Gastrocnemius medialis (tissue), 4 donors: ENCODE measurements at regions not wholly inside any gene's neighbourhood (a gene's known extent, or its start where the extent isn't known, plus 50 kb on each side); places are given as distances from the start of the nearest gene placed in this dataset.

Experiments
- ATAC-seq, 2 donors: fragments of 150-250 bp; one replicate each; pipeline ENCODE4 v1.9.1; 2016
- DNase-seq, 2 donors: peaks; one replicate each; pipeline ENCODE4 v3.0.0-alpha.2; 2019
- H3K27ac ChIP-seq, 4 donors: fragments of 200-600 bp; sonication (generic); 1 replicate in 1 of 4; 2 replicates in 3 of 4; pipeline ENCODE4 v1.5.1; 2016 to 2018; ENCODE audit warnings: mild to moderate bottlenecking in 2 of 4, moderate library complexity in 1 of 4
- H3K27me3 ChIP-seq, 3 donors: fragments of 200-600 bp; sonication (generic) in 2 of 3; 1 replicate in 1 of 3; 2 replicates in 2 of 3; pipeline versions ENCODE4 v1.5.1 to v1.6.0; 2016 to 2019; ENCODE audit warnings: mild to moderate bottlenecking in 1 of 3, moderate library complexity in 1 of 3
- H3K36me3 ChIP-seq, 2 donors: fragments of 200-600 bp; sonication (generic) in 1 of 2; one replicate each; pipeline ENCODE4 v1.5.1; 2017 to 2018
- H3K4me1 ChIP-seq, 2 donors: fragments of 200-600 bp; sonication (generic) in 1 of 2; one replicate each; pipeline ENCODE4 v1.5.1; 2016 to 2017; ENCODE audit warnings: mild to moderate bottlenecking in 2 of 2
- H3K4me3 ChIP-seq, 4 donors: fragments of 200-600 bp; sonication (generic) in 3 of 4; 1 replicate in 1 of 4; 2 replicates in 3 of 4; pipeline ENCODE4 v1.5.1; 2016 to 2019; ENCODE audit warnings: mild to moderate bottlenecking in 2 of 4
- H3K9me3 ChIP-seq, 3 donors: fragments of 200-600 bp; sonication (generic) in 2 of 3; 1 replicate in 1 of 3; 2 replicates in 2 of 3; pipeline ENCODE4 v1.5.1; 2016 to 2019
- POLR2A ChIP-seq, 2 donors: fragments of 450-650 bp; IDR thresholded peaks; one replicate each; pipeline ENCODE4 v1.6.1; 2017; ENCODE audit warnings: antibody characterized with exemption in 2 of 2, mild to moderate bottlenecking in 2 of 2, moderate library complexity in 2 of 2
- in situ Hi-C, 4 donors: fragments of 200-750 bp; cut with MboI; loops; one replicate each; pipeline versions ENCODE4 v1.15.0 to v1.8.0; 2017; ENCODE audit warnings: low sequenced_read_pairs in 4 of 4
- intact Hi-C: fragments of 100-400 bp; cut with DNase I; formaldehyde crosslinking; loops from one replicate; pipeline ENCODE4 v1.15.1; 2023; ENCODE audit warnings: low total_unique reads
- TF ChIP-seq, protein P1 (sequence below), 5 experiments: fragments of 450-650 bp in 3 of 5; fragments of 200-600 bp in 2 of 5; sonication (generic) in 2 of 5; IDR thresholded peaks in 4 of 5; conservative IDR thresholded peaks in 1 of 5; 1 replicate in 4 of 5; 2 replicates in 1 of 5; pipeline ENCODE4 v1.5.1; 2016 to 2019; ENCODE audit warnings: antibody characterized with exemption in 5 of 5, mild to moderate bottlenecking in 3 of 5, moderate library complexity in 3 of 5

DNA sequence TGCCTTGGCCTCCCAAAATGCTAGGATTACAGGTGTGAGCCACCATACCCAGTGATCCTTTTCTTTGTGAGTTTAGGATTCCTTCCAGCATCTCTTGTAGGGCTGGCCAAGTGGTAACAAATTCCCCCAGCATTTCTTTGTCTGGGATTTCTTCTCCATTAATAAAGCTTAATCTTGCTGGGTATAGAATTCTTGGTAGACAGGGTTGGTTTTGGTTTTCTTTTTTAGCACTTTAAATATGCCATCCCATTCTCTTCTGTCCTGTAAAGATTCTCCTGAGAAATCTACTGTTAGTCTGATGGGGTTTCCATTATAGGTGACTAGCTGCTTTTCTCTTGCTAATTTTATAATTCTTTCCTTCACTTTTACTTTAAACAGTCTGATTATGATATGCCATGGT lies 173.0 kb upstream of the TOM1L1 start:
- in situ Hi-C loops, result no loop called here

DNA sequence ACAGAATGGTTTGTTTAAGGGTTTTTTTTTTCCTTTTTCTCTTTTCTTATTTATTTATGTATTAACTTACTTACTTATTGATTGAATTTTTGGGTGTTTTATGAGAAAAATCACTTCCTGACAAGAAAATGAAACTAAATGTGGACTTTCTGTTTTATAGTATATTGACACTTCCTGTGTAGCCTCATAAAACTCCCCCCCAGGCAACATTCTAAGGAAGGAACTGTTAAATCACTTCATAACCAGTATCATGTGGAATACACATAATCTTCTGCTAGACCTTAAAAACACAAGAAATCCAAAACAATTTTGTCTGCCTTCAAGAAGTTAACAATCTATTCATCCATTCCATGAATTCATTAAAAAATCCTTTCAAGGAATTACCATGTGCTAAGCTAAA lies 164.1 kb upstream of the TOM1L1 start:
- Histone ChIP-seq H3K4me3 (no peak overlapping the region), H3K9me3 (no peaks in the 10 kb centered on the region), H3K4me1 (no peaks in the 10 kb centered on the region), H3K27ac (no peak overlapping the region), H3K27me3 (no peaks in the 10 kb centered on the region), H3K36me3 (no peaks in the 10 kb centered on the region)
- DNase-seq (no peak), ATAC-seq (no peak)
- TF ChIP-seq, protein P1, sequence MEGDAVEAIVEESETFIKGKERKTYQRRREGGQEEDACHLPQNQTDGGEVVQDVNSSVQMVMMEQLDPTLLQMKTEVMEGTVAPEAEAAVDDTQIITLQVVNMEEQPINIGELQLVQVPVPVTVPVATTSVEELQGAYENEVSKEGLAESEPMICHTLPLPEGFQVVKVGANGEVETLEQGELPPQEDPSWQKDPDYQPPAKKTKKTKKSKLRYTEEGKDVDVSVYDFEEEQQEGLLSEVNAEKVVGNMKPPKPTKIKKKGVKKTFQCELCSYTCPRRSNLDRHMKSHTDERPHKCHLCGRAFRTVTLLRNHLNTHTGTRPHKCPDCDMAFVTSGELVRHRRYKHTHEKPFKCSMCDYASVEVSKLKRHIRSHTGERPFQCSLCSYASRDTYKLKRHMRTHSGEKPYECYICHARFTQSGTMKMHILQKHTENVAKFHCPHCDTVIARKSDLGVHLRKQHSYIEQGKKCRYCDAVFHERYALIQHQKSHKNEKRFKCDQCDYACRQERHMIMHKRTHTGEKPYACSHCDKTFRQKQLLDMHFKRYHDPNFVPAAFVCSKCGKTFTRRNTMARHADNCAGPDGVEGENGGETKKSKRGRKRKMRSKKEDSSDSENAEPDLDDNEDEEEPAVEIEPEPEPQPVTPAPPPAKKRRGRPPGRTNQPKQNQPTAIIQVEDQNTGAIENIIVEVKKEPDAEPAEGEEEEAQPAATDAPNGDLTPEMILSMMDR (IDR thresholded peaks at IDR 0.05 in 4 of 5, conservative IDR thresholded peaks at IDR 0.05 in 1 of 5), result no peak
- intact Hi-C loops (no loop called here), in situ Hi-C loops (no loop called here)

More for the DNA sequence above, 173.0 kb upstream of the TOM1L1 start:
- no peak overlapping the region for H3K27ac ChIP-seq
- H3K9me3 ChIP-seq, result no peaks in the 10 kb centered on the region
- no peaks in the 10 kb centered on the region for H3K36me3 ChIP-seq
- no peaks in the 10 kb centered on the region for H3K4me1 ChIP-seq
- ATAC-seq (no peak), DNase-seq (no peak)
- intact Hi-C loops, result loop anchor here (10.0 kb wide), 1 partner anchor 57 kb away; no protein-coding TSS in a partner anchor
- H3K27me3 ChIP-seq, result no peaks in the 10 kb centered on the region
- H3K4me3 ChIP-seq, result no peak overlapping the region
- TF ChIP-seq POLR2A (IDR thresholded peaks at IDR 0.05), result no peak
- TF ChIP-seq, protein P1 (IDR thresholded peaks at IDR 0.05 in 4 of 5, conservative IDR thresholded peaks at IDR 0.05 in 1 of 5), result no peak

DNA sequence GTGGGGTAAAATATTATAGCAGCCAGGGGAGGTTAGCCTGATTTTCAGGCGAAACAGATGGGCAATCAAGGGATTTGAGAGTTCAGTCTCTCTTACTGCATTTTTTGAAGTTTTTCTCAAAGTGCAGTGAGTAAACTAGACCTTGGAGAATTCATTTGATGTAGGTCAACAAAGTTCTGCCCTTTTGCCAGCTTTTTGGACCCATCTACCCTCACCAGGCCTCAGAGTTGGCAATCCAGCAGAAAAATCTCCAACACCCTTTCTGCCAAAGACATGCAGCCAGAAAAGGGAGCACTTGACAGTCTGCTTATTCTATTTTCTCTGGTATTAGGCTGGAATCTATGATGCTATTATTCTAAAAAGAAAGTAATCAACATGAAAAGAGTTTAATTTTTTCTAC lies 162.2 kb upstream of the TOM1L1 start:
- no peaks in the 10 kb centered on the region for H3K36me3 ChIP-seq
- H3K4me3 ChIP-seq, result no peak overlapping the region
- ATAC-seq (no peak), DNase-seq (no peak)
- H3K9me3 ChIP-seq, result no peaks in the 10 kb centered on the region
- TF ChIP-seq POLR2A (IDR thresholded peaks at IDR 0.05), result no peak
- TF ChIP-seq, protein P1 (IDR thresholded peaks at IDR 0.05 in 4 of 5, conservative IDR thresholded peaks at IDR 0.05 in 1 of 5), result no peak
- intact Hi-C loops, result no loop called here
- no peak overlapping the region for H3K27ac ChIP-seq
- in situ Hi-C loops, result no loop called here
- no peaks in the 10 kb centered on the region for H3K27me3 ChIP-seq
- H3K4me1 ChIP-seq, result no peaks in the 10 kb centered on the region

DNA sequence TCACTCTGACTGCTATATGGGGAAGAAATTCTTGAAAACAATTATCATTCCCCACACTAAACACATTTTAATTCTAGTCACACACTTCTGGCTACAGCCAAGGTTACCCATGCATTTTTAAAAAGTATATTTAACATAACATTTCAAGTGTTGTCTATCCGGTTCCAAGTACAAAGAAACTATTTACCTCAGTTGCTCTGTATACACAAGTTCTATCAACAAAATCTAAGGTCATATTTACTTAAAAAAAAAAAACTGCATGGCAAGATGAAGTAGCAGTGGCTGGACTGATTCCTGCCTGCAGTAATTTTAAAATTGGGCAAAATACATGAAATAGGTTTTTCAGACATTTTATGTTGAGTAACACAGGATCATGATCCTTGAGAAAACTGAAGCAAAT lies 155.9 kb upstream of the TOM1L1 start:
- H3K4me3 ChIP-seq, result no peak overlapping the region
- H3K9me3 ChIP-seq, result no peaks in the 10 kb centered on the region
- H3K4me1 ChIP-seq, result no peaks in the 10 kb centered on the region
- DNase-seq (no peak), ATAC-seq (no peak)
- no peak overlapping the region for H3K27ac ChIP-seq
- H3K27me3 ChIP-seq, result no peaks in the 10 kb centered on the region
- intact Hi-C loops (no loop called here), in situ Hi-C loops (no loop called here)
- no peaks in the 10 kb centered on the region for H3K36me3 ChIP-seq
- TF ChIP-seq POLR2A (IDR thresholded peaks at IDR 0.05), result no peak
- TF ChIP-seq, protein P1 (IDR thresholded peaks at IDR 0.05 in 4 of 5, conservative IDR thresholded peaks at IDR 0.05 in 1 of 5), result no peak

DNA sequence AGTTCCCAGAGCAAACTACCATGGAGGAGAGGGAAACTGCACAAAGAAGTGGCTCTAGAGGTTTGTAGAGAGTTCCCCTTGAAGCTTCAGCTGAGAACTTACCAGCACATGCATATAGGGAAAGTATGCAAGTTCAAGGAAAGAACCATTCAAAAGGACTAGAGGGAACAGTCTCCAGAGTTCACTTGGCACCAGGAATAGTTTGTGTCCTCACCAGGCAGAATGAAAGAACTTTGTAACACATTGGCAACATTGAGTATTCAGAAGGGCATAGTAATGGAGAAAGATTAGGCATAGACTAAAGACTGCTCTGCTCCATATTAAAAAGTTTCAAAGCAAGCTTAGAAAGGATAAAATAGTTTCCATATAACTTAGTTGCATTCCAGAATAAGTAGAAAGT lies 155.4 kb upstream of the TOM1L1 start:
- in situ Hi-C loops, result no loop called here
- Histone ChIP-seq H3K27me3 (no peaks in the 10 kb centered on the region), H3K4me3 (no peak overlapping the region), H3K36me3 (no peaks in the 10 kb centered on the region), H3K4me1 (no peaks in the 10 kb centered on the region), H3K27ac (no peak overlapping the region), H3K9me3 (no peaks in the 10 kb centered on the region)
- no peak for ATAC-seq
- no peak for DNase-seq
- intact Hi-C loops, result no loop called here
- TF ChIP-seq, protein P1 (IDR thresholded peaks at IDR 0.05 in 4 of 5, conservative IDR thresholded peaks at IDR 0.05 in 1 of 5), result no peak
- no peak for TF ChIP-seq POLR2A (IDR thresholded peaks at IDR 0.05)
